GM12878 (cell line): ENCODE measurements at regions not wholly inside any gene's neighbourhood (a gene's known extent, or its start where the extent isn't known, plus 50 kb on each side); places are given as distances from the start of the nearest gene placed in this dataset.

Experiments
- ATAC-seq: fragments of 200-7000 bp; cut with Tn5 transposase; 3 replicates; pipeline ENCODE4 v1.9.1; 2020; ENCODE audit warnings: mild to moderate bottlenecking, moderate library complexity
- BruUV-seq: library from RNA; stranded (reverse); fragments of 400-500 nt; replicated peaks from 2 replicates; lab custom pipeline; 2021; lab: Mats Ljungman, UMichigan
- CTCF ChIA-PET: fragments of 300-600 bp; sonication (Branson Sonifier 250); formaldehyde crosslinking; extraction: SDS; loops from one replicate; lab custom pipeline; 2021; ENCODE audit warnings: inconsistent platforms; lab: Yijun Ruan, JAX
- POLR2A ChIA-PET: fragments of 350-600 bp; formaldehyde crosslinking; extraction: SDS; loops from one replicate; lab custom pipeline; 2021; ENCODE audit warnings: inconsistent platforms; lab: Charles Lee
- RAD21 ChIA-PET: fragments of 300-600 bp; sonication (Branson Sonifier 250); formaldehyde crosslinking; loops from one replicate; lab custom pipeline; 2023; ENCODE audit warnings: antibody characterized with exemption; ENCODE audit not compliant: unreplicated experiment; lab: Charles Lee
- SMC1A ChIA-PET: fragments of 300-600 bp; sonication (Branson Sonifier 250); formaldehyde crosslinking; loops from one replicate; lab custom pipeline; 2023; ENCODE audit not compliant: unreplicated experiment, uncharacterized antibody; lab: Charles Lee
- DNase-seq: peaks from one replicate; pipeline ENCODE4 v3.0.0-alpha.2; 2011; ENCODE audit warnings: low read depth, low spot score
- FAIRE-seq: peaks from 3 replicates; lab custom pipeline; 2011; peaks lifted over from hg19 to GRCh38; lab: Jason Lieb, UNC
- H2AFZ ChIP-seq: 2 replicates; pipeline ENCODE4 v1.6.0; 2011; ENCODE audit warnings: low read depth, low read length, control low read depth; ENCODE audit not compliant: control insufficient read depth
- H3K27ac ChIP-seq: 2 replicates; pipeline ENCODE4 v1.5.1; 2011; ENCODE audit warnings: control low read depth; ENCODE audit not compliant: control insufficient read depth, insufficient read depth
- H3K27me3 ChIP-seq, 2 experiments: replicated peaks in 1 of 2; 2 replicates each; pipeline versions ENCODE4 v1.6.0 to v1.6.1; 2011; ENCODE audit warnings: low read length in 1 of 2; ENCODE audit not compliant: control insufficient read depth in 2 of 2, insufficient read depth in 2 of 2
- H3K36me3 ChIP-seq, 2 experiments: 2 replicates each; pipeline ENCODE4 v1.5.1; 2011; ENCODE audit warnings: low read length in 1 of 2; ENCODE audit not compliant: control insufficient read depth in 2 of 2, insufficient read depth in 2 of 2
- H3K4me1 ChIP-seq: 2 replicates; pipeline ENCODE4 v1.6.1; 2011; ENCODE audit warnings: mild to moderate bottlenecking, low read length, moderate library complexity, mixed read lengths; ENCODE audit not compliant: control insufficient read depth, insufficient read depth
- H3K4me2 ChIP-seq: 2 replicates; pipeline ENCODE4 v1.6.0; 2011; ENCODE audit warnings: control low read depth; ENCODE audit not compliant: control insufficient read depth, insufficient read depth
- H3K4me3 ChIP-seq: fragments of 200-600 bp; sonication (generic); 2 replicates; pipeline ENCODE4 v1.5.1; 2016
- H3K79me2 ChIP-seq: 2 replicates; pipeline ENCODE4 v1.6.0; 2011; ENCODE audit warnings: low read length; ENCODE audit not compliant: control insufficient read depth, insufficient read depth
- H3K9ac ChIP-seq: 2 replicates; pipeline ENCODE4 v1.8.0; 2011; ENCODE audit warnings: low read length, control low read depth, mixed read lengths; ENCODE audit not compliant: control insufficient read depth, insufficient read depth
- H3K9me3 ChIP-seq: replicated peaks from 3 replicates; pipeline ENCODE4 v1.5.1; 2011; ENCODE audit warnings: mild to moderate bottlenecking, low read length; ENCODE audit not compliant: control insufficient read depth, insufficient read depth
- H4K20me1 ChIP-seq: 2 replicates; pipeline ENCODE4 v1.6.0; 2011; ENCODE audit not compliant: control insufficient read depth, insufficient read depth
- ATF2 ChIP-seq: IDR thresholded peaks from 2 replicates; pipeline ENCODE4 v1.6.1; 2012; ENCODE audit warnings: low read length, inconsistent platforms
- IKZF2 ChIP-seq, 2 experiments: fragments of 450-650 bp; IDR thresholded peaks; 2 replicates each; pipeline ENCODE4 v1.6.1; 2017; ENCODE audit warnings: mild to moderate bottlenecking in 2 of 2, moderate library complexity in 2 of 2
- MEF2A ChIP-seq: IDR thresholded peaks from 2 replicates; pipeline ENCODE4 v1.6.1; 2011; ENCODE audit warnings: low read depth, mild to moderate bottlenecking, low read length, moderate library complexity; ENCODE audit not compliant: insufficient read depth
- PAX5 ChIP-seq: IDR thresholded peaks from 2 replicates; pipeline ENCODE4 v1.6.1; 2011; ENCODE audit warnings: low read depth, low read length, borderline replicate concordance
- RBBP5 ChIP-seq: fragments of 200-600 bp; sonication (generic); conservative IDR thresholded peaks from 2 replicates; pipeline ENCODE4 v1.6.1; 2016
- SIX5 ChIP-seq: IDR thresholded peaks from 2 replicates; pipeline ENCODE4 v1.6.1; 2011; ENCODE audit warnings: mild to moderate bottlenecking, low read depth, low read length, moderate library complexity; ENCODE audit not compliant: severe bottlenecking
- SP1 ChIP-seq: IDR thresholded peaks from one replicate; pipeline ENCODE4 v1.6.1; 2011; ENCODE audit warnings: low read depth, low read length
- WRNIP1 ChIP-seq: IDR thresholded peaks from 2 replicates; pipeline ENCODE4 v1.6.1; 2011; ENCODE audit warnings: low read depth, low read length, improper control_type of control experiment, borderline replicate concordance
- ZNF24 ChIP-seq: fragments of 450-650 bp; IDR thresholded peaks from 2 replicates; pipeline ENCODE4 v1.6.1; 2017; ENCODE audit warnings: antibody characterized with exemption, mild to moderate bottlenecking
- ZNF687 ChIP-seq: fragments of 450-650 bp; IDR thresholded peaks from 2 replicates; pipeline ENCODE4 v1.6.1; 2017; ENCODE audit warnings: mild to moderate bottlenecking, moderate library complexity
- WGBS: methylation state at CpG from one replicate; pipeline ENCODE4 v1.1.6; 2016; ENCODE audit warnings: low lambda C conversion rate; ENCODE audit not compliant: insufficient replicate concordance, insufficient coverage; ENCODE audit errors: missing lambda C conversion rate; 5-methylcytosine and 5-hydroxymethylcytosine counted together
- in situ Hi-C: fragments of 300-500 bp; cut with MboI; formaldehyde crosslinking; loops from 9 replicates; pipeline ENCODE4 v1.14.3; 2018; ENCODE audit warnings: mixed read lengths
- intact Hi-C: fragments of 100-400 bp; cut with micrococcal nuclease; formaldehyde crosslinking; loops from one replicate; pipeline ENCODE4 v1.14.2; 2022; ENCODE audit not compliant: unreplicated experiment
- TF ChIP-seq, protein P1 (sequence below): IDR thresholded peaks from 2 replicates; pipeline ENCODE4 v1.6.1; 2011; ENCODE audit warnings: low read depth, mild to moderate bottlenecking, low read length, moderate library complexity, borderline replicate concordance; ENCODE audit errors: extremely low read depth
- TF ChIP-seq, protein P2 (sequence below): fragments of 150-350 bp; IDR thresholded peaks from 2 replicates; pipeline ENCODE4 v1.6.1; 2016; ENCODE audit warnings: low read depth, low read length

DNA sequence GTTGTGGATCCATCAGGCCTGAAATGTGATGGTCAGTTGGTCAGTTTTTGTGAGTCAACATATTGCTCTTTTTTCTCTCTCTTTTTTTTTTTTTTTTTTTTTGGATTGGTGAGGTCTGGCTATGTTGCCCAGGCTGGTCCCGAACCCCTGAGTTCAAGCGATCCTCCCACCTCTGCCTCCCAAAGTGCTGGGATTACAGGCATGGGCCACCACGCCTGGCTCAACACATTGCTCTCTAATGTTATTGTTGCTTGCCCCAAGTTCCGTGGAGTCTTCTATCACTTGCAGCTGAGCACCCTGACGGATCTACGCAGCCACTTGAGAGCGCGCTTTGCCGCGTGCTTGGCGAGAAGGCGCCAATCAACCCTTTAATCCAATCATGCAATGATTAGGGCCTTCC lies 69.5 kb upstream of the DIO3 start:
- Histone ChIP-seq H3K4me3 (no peak overlapping the region), H3K79me2 (no peaks in the 10 kb centered on the region), H3K27ac (no peak overlapping the region), H3K36me3 (no peaks in the 10 kb centered on the region), H3K27me3 (no peaks in the 10 kb centered on the region), H2AFZ (no peak overlapping the region), H3K4me2 (no peak overlapping the region), H3K9me3 (no peaks in the 10 kb centered on the region), H3K9ac (no peak overlapping the region), H3K4me1 (no peaks in the 10 kb centered on the region), H4K20me1 (no peaks in the 10 kb centered on the region)
- ATAC-seq (no peak), DNase-seq (no peak), FAIRE-seq (no peak)
- in situ Hi-C loops = no loop called here
- SMC1A ChIA-PET = no interaction called here
- BruUV-seq = no TSS peak
- TF ChIP-seq PAX5 = no peak
- TF ChIP-seq MEF2A = no peak
- no peak for TF ChIP-seq ZNF687
- TF ChIP-seq IKZF2 (IDR thresholded peaks at IDR 0.05) = no peak
- TF ChIP-seq, protein P1, sequence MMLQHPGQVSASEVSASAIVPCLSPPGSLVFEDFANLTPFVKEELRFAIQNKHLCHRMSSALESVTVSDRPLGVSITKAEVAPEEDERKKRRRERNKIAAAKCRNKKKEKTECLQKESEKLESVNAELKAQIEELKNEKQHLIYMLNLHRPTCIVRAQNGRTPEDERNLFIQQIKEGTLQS = no peak
- no peak for TF ChIP-seq SIX5
- no peak for TF ChIP-seq WRNIP1
- no peak for TF ChIP-seq ZNF24
- TF ChIP-seq RBBP5 = no peak
- TF ChIP-seq, protein P2, sequence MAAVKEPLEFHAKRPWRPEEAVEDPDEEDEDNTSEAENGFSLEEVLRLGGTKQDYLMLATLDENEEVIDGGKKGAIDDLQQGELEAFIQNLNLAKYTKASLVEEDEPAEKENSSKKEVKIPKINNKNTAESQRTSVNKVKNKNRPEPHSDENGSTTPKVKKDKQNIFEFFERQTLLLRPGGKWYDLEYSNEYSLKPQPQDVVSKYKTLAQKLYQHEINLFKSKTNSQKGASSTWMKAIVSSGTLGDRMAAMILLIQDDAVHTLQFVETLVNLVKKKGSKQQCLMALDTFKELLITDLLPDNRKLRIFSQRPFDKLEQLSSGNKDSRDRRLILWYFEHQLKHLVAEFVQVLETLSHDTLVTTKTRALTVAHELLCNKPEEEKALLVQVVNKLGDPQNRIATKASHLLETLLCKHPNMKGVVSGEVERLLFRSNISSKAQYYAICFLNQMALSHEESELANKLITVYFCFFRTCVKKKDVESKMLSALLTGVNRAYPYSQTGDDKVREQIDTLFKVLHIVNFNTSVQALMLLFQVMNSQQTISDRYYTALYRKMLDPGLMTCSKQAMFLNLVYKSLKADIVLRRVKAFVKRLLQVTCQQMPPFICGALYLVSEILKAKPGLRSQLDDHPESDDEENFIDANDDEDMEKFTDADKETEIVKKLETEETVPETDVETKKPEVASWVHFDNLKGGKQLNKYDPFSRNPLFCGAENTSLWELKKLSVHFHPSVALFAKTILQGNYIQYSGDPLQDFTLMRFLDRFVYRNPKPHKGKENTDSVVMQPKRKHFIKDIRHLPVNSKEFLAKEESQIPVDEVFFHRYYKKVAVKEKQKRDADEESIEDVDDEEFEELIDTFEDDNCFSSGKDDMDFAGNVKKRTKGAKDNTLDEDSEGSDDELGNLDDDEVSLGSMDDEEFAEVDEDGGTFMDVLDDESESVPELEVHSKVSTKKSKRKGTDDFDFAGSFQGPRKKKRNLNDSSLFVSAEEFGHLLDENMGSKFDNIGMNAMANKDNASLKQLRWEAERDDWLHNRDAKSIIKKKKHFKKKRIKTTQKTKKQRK = no peak
- no peak for TF ChIP-seq SP1
- no peak for TF ChIP-seq ATF2
- RAD21 ChIA-PET = no interaction called here
- WGBS = 66% methylated on average over 12 of the region's 12 CpGs
- intact Hi-C loops = no loop called here
- CTCF ChIA-PET = no interaction called here
- POLR2A ChIA-PET = no interaction called here
